T-helper 2 cell (primary cell): ENCODE measurements at regions not wholly inside any gene's neighbourhood (a gene's known extent, or its start where the extent isn't known, plus 50 kb on each side); places are given as distances from the start of the nearest gene placed in this dataset.

ENCODE experiments used
- DNase-seq, 5 experiments: peaks; one replicate each; pipeline versions ENCODE4 v3.0.0 to v3.0.0-alpha.2; 2012 to 2022

GRCh38 chr12:59036973-59037762, 116.9 kb upstream of the LRIG3 start:
- DNase-seq: no peak

DNA sequence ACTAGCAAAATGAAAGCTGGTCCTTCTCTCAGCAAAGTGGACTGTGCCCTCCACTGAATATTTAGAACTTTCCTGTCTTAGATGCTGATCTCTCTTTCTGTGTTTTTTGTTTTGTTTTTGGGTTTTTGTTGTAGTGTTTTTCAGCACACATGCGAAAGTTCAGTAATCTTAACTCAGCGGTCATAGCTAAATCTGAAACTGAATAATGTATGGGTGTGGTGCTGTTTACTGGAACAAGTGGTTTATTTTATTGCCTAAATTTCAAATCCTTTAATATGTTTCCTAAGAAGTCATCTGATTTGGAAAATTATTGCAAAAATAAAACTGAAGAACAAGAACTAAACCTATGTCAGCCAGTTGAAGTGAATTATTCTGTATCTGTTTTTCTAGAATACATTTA, 116.0 kb upstream of the LRIG3 start:
- DNase-seq: no peak

DNA sequence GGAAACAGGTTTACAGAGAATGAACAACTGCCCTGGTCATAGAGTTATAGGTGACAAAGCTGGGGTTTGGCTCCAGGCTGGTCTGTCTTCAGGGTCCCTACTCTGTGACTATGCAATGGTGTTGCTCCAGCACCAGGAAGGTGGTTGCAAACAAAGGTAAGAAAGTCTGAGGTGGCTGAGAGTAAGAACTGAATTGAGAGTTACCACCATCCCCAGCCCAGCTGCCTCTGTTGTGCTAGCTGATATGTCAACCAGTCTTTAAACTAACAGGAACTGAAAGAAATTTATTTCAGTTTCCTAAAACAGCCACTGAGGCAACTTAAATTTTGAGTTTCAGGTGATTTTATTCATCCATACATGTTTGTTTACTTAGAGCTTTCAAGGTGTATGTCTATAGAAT, 111.0 kb upstream of the LRIG3 start:
- no peak for DNase-seq

GRCh38 chr12:59030415-59030814, 110.1 kb upstream of the LRIG3 start:
- DNase-seq: no peak

- no peak for DNase-seq
Observed at GRCh38 chr12:59027199-59027598, 106.9 kb upstream of the LRIG3 start.

DNA sequence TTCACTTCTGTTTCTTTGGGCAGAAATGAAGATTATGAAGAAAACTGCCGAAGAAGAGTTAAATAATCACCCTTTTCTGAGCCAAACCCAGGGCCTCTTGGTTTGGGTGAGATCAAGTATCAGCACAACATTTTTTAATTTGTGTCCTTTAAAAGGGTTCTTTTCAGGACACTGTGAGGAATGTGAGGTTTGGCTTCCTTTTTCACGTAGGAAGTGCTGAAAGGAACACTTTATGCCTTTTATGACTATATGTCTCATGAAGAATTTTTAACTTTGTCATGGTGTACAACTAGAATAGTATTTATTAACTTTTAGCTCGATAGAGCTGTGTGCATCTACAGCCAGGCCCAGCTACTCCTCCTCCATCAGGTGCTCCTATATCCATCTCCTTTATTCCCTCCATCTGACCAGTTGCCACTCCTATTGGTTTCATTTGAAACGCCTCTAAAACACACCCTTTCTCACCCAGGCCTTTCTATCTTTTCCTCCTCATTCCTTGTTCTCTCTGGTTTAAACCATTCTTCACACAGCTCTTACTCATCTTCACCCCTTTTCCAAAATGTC, 103.6 kb upstream of the LRIG3 start:
- no peak for DNase-seq

- DNase-seq: no peak
Observed at GRCh38 chr12:59020073-59020946, 100.0 kb upstream of the LRIG3 start.

DNA sequence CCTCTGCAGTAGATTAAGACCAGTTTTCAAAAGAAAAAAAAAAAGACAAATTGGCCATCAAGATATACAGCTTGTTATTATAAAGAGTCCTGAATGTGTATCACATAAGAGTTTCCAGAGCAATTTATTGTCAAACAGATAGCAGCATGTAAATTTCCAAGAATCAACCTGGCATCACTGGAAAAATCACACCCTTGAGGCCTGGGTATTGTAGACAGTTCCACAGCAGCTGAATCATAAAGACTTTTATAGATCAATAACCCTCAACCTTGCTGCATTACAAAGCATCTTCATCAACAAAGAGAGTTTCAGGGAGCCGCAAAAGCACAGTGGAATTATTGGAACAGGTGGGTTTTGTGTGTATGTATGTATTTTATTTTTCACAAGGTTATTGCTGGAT, 94.6 kb upstream of the LRIG3 start:
- no peak for DNase-seq

GRCh38 chr12:59010941-59011340, 90.6 kb upstream of the LRIG3 start:
- no peak for DNase-seq

DNA sequence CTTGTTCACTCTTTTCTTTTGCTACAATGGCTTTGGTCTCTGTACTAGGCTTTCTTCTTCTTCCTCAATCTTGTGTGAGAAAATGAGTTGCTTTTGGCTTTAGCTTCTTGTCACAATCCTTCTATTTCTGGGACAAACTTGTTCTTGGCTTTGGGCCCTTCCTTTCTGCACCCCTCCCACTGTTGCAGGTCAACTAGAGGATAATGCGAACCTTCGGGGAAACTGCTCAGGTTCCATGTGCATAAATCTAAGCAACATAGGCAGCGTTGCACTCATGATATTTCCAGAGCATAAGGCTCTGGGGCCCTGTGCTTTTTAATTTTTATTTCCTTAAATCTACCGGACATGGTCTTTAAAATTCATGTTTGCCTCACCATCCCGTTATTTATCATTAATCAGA, 89.8 kb upstream of the LRIG3 start:
- DNase-seq: no peak

GRCh38 chr12:59007620-59008019, 87.3 kb upstream of the LRIG3 start:
- DNase-seq: no peak

GRCh38 chr12:59005193-59005955, 85.1 kb upstream of the LRIG3 start:
- DNase-seq: no peak

DNA sequence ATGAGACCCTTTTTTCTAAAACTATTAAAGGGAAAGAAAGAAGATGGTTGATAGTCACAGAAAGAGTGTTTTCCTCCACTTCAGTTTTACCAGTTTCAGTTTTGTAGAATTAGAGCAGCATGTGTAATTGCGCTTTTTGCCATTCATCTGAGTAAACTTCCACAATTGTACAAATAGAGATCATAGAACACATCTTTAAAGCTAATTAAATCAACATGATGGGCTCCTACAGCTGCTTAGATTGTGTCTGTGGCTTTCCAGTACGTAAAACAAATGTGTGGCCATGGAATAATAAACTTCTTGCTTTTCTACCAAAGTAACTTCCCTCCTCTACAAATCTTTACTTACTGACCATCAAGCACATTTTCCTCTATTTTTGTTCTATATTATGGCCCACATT, 84.2 kb upstream of the LRIG3 start:
- DNase-seq: no peak

DNA sequence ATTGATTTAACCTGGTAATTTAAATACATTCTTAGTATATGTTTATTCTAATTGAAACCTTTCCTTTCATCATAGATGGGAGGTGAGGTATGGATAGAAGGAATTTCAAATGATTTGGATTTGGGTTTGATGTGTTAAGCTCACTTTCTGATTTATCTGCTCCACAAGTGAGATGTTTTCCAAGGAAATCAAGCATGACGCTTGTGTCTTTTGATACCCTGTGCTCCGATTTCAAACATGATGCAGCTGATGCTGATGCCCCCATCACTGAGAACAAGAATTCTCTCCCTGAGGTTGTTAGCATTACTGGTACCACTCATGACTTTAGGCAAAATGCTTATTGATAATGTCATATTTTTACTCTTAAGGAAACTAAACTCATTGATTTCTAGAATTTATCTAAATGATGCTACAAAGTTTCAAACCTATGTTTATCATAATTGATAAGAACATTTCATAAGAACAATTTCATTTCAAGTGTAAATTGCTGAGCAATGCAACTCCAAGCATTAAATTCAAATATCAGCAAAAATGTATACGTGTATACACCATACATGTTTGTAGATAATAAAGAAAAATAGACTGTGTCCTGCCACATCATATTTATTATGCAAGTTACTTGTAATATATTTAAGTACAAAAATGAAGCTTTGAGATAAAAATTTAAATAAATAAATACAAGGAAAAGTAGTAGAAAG, 75.5 kb upstream of the LRIG3 start:
- no peak for DNase-seq

DNA sequence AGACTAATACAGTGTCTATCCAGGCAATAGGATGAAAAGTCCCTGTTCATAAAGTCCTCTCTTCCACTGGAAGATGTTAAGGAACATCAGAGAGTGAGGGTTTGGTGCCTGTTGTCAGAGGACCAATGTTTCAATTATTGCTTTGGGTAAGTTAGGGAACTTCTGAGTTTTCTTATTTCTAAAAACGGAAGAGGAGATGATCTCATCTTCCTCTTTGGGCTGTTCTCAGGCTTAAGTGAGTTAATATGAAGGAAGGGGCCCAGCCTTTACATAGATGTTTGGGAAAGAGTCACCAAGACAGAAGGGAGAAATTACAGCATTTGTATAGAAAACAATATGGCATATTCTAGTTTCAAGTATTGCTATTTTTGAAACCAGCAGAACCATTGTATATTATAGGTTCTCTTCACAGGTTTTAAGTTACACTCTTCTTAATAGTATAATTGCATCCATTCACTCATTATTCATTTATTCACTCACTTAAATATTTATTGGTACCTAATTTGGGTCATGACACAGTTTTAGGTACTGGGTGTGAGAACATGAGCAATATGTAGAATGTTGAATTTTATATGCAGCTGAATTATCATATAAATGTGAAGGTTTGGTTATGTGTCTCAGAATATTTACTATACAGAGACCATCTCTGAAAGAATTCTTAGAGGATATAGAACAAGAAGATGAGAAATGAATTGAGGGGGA, 68.5 kb upstream of the LRIG3 start:
- DNase-seq: no peak

- no peak for DNase-seq
Observed at GRCh38 chr12:58981961-58982360, 61.7 kb upstream of the LRIG3 start.

GRCh38 chr12:58980768-58981167, 60.5 kb upstream of the LRIG3 start:
- no peak for DNase-seq

DNA sequence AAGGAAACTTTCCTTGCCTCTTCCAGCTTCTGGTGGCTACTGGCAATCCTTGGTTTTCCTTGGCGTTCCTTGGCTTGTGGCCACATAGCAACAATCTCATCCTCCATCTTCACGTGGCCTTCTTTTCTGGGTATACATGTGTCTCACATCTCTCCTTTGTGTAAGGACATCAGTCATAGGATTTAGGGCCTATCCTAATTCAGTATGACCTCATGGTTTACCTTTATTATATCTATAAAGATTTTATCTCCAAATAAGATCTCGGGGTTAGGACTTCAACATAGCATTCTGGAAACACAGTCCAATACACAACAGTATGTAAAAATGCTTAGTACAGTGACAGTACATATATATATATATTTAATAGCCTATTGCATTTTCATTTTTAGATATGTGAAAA, 58.4 kb upstream of the LRIG3 start:
- no peak for DNase-seq

- DNase-seq: no peak
Observed at GRCh38 chr12:58977476-58977875, 57.2 kb upstream of the LRIG3 start.

DNA sequence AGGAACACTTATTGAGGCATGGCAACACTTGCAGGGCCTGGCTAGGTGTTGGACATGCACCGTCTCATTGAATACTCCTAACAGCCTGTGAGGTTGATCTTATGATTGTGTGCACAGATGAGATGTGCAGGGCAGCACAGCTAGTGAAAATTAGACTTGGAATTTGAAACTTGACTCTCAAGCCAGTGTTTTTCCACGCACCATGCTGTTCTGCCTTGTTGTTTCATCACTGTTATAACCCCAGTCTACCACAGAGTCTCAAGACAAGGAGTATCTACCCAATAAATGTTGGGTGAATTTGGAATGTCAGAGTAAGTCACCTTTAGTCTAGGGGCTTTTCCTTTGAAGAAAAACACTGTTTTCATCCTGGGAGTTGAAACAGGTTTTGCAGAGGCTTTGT, 55.8 kb upstream of the LRIG3 start:
- DNase-seq: no peak
